HL-60 (cell line): ENCODE measurements at regions not wholly inside any gene's neighbourhood (a gene's known extent, or its start where the extent isn't known, plus 50 kb on each side); places are given as distances from the start of the nearest gene placed in this dataset.

ENCODE experiments used
- DNase-seq, 2 experiments: peaks; one replicate each; pipeline ENCODE4 v3.0.0-alpha.2; 2010 to 2020; ENCODE audit warnings: low read depth in 1 of 2, low spot score in 1 of 2
- H3K27ac ChIP-seq: fragments of 250-450 bp; sonication (Bioruptor Pico); replicated peaks from 2 replicates; pipeline ENCODE4 v1.5.1; 2020; ENCODE audit warnings: mild to moderate bottlenecking, moderate library complexity
- H3K27me3 ChIP-seq: fragments of 250-450 bp; sonication (Bioruptor Pico); 2 replicates; pipeline ENCODE4 v1.5.1; 2021; ENCODE audit warnings: mild to moderate bottlenecking, moderate library complexity; ENCODE audit not compliant: insufficient read depth, poor library complexity, severe bottlenecking
- H3K4me3 ChIP-seq: replicated peaks from 2 replicates; pipeline ENCODE4 v1.5.1; 2011; ENCODE audit warnings: mild to moderate bottlenecking, control low read depth, low read length; ENCODE audit not compliant: insufficient read depth
- GABPA ChIP-seq: IDR thresholded peaks from 2 replicates; pipeline ENCODE4 v1.6.1; 2012; ENCODE audit warnings: low read depth
- POLR2AphosphoS5 ChIP-seq: IDR thresholded peaks from 2 replicates; pipeline ENCODE4 v1.6.1; 2012; ENCODE audit warnings: low read depth
- REST ChIP-seq: IDR thresholded peaks from 2 replicates; pipeline ENCODE4 v1.6.1; 2012; ENCODE audit warnings: low read depth; ENCODE audit not compliant: insufficient replicate concordance
- SPI1 ChIP-seq: IDR thresholded peaks from 2 replicates; pipeline ENCODE4 v1.6.1; 2012; ENCODE audit warnings: low read depth, mild to moderate bottlenecking, borderline replicate concordance
- TF ChIP-seq, protein P1 (sequence below): IDR thresholded peaks from one replicate; pipeline ENCODE4 v1.5.1; 2011; ENCODE audit warnings: low read length, control low read depth, inconsistent platforms; ENCODE audit not compliant: insufficient read depth

- TF ChIP-seq GABPA (no peak), POLR2AphosphoS5 (no peak), SPI1 (no peak), REST (no peak)
- TF ChIP-seq, protein P1, sequence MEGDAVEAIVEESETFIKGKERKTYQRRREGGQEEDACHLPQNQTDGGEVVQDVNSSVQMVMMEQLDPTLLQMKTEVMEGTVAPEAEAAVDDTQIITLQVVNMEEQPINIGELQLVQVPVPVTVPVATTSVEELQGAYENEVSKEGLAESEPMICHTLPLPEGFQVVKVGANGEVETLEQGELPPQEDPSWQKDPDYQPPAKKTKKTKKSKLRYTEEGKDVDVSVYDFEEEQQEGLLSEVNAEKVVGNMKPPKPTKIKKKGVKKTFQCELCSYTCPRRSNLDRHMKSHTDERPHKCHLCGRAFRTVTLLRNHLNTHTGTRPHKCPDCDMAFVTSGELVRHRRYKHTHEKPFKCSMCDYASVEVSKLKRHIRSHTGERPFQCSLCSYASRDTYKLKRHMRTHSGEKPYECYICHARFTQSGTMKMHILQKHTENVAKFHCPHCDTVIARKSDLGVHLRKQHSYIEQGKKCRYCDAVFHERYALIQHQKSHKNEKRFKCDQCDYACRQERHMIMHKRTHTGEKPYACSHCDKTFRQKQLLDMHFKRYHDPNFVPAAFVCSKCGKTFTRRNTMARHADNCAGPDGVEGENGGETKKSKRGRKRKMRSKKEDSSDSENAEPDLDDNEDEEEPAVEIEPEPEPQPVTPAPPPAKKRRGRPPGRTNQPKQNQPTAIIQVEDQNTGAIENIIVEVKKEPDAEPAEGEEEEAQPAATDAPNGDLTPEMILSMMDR, result no peak
- H3K27me3 ChIP-seq, result no peaks in the 10 kb centered on the region
- no peak overlapping the region for H3K4me3 ChIP-seq
- no peak overlapping the region for H3K27ac ChIP-seq
- no peak for DNase-seq
Measured at GRCh38 chr2:176477336-176477735, 208.1 kb downstream of the MTX2 start.

- DNase-seq, result no peak
- Histone ChIP-seq H3K4me3 (no peak overlapping the region), H3K27me3 (peaks cover 4% of the 10 kb centered on the region), H3K27ac (no peak overlapping the region)
- TF ChIP-seq SPI1 (no peak), REST (no peak), GABPA (no peak)
Measured at GRCh38 chr2:176479961-176480360, 210.7 kb downstream of the MTX2 start.

- peaks cover 4% of the 10 kb centered on the region for H3K27me3 ChIP-seq
- no peak overlapping the region for H3K4me3 ChIP-seq
- TF ChIP-seq GABPA (no peak), SPI1 (no peak), POLR2AphosphoS5 (no peak), REST (no peak)
- TF ChIP-seq, protein P1, result no peak
- H3K27ac ChIP-seq, result no peak overlapping the region
- DNase-seq, result no peak
Measured at GRCh38 chr2:176482107-176482506, 212.9 kb downstream of the MTX2 start.

DNA sequence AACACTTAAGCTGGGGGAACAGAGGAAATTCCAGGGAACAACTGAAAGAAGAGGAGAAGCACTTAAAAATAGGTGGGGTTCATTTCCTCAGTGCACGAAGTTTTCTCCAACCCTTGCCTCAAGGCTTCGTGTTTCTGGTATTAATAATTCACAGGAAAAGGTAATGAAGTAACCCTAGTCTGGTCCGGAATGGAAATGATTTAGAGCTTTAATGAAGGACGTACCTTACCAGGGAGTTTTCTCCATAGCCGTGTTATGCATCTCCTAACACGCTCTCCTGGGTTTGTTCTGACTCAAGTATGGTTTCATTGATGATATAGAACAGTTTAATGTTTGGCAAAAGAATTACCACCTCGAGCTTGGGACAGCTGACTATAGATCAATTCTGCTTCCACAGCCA, 214.2 kb downstream of the MTX2 start:
- peaks cover 4% of the 10 kb centered on the region for H3K27me3 ChIP-seq
- no peak overlapping the region for H3K4me3 ChIP-seq
- no peak for DNase-seq
- no peak overlapping the region for H3K27ac ChIP-seq
- TF ChIP-seq GABPA (no peak), SPI1 (no peak), REST (no peak), POLR2AphosphoS5 (no peak)
- TF ChIP-seq, protein P1, result no peak
